HG03060 (cell line): ENCODE measurements at regions not wholly inside any gene's neighbourhood (a gene's known extent, or its start where the extent isn't known, plus 50 kb on each side); places are given as distances from the start of the nearest gene placed in this dataset.

ENCODE experiments used
- ATAC-seq: cut with Tn5 transposase; IDR thresholded peaks from one replicate; pipeline ENCODE4 v1.9.1; 2021; ENCODE audit warnings: low read depth, moderate number of reproducible peaks; ENCODE audit not compliant: unreplicated experiment

DNA sequence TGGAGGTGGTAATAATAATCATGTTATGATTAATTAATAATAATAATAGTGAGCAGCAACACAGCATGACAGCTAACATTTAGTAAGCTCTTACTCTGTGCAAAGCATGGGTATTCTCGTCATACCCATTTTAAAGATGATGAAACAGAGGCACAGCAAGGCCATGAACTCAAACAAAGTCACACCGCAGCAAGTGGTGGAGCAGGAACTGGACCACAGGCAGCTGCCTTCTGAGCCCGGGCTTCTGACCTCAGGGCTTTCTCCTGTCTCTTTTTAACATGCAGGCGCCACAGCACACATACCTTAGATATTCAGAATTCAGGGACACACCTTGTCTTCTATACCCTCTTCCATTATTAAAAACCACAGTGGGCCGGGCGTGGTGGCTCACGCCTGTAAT, 50.7 kb upstream of the SPATA12 start:
- ATAC-seq: no peak

DNA sequence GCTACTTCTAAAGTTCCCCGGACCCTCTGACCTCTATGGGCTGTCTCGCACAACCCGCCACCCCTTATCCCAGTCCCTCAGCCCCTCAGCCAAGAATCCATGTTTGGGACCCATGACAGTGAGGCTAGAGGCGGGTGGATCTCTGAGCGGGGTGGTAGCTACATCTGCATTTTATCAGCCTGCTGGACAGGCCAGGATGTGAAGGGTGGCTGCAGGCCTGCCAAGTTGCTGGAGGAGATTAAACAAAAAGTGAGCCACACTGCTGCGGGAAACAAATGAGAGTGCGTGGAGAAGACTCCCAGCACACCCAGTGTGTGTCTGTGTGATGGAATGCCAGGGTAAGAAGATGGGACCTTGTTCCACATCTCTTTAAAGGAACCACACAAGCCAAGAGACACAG, 51.1 kb upstream of the SPATA12 start:
- ATAC-seq: no peak

DNA sequence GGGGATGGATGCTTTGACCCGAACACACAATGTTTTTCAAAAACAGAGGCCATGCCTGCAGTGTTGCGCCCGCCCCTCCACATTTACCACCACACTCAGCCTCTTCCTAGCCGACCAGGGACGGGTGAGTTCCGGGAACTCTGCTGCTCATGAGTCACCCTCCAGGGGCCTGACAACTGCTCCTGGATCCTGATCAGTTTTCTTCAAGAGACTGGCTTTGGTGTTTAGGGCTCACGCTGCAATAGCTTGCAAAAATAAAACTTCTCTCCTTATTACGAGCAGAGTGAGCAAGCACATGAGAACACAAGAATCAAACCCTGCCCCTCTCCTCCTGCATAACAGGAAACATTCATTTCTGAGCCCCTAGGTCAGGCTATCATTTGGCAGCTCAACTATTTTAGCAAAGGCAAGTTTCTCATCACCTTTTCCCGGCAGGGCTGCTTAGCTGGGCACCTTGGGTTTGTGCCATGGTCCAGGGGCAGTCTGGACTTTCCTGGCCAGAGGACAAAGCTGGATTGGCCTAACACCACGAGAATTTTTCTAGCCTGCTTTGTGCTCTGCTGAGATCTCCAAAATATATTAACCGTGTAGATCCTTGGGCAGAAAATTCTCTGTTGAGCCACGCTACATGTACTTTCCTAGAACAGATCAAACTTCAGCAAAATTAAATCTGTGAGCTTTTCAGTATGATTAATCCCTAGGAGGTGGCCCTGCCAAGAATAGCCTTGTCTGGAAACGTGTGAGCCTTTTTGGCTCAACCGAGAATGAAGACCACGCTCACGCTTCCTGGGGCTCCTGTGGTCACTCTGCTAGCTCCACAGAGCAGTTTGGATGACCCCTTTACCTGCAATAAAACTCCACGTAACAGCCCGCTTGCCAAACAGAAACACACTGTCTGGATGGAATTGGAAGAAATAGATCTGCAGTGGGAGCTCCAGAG, 52.7 kb upstream of the SPATA12 start:
- ATAC-seq: no peak

DNA sequence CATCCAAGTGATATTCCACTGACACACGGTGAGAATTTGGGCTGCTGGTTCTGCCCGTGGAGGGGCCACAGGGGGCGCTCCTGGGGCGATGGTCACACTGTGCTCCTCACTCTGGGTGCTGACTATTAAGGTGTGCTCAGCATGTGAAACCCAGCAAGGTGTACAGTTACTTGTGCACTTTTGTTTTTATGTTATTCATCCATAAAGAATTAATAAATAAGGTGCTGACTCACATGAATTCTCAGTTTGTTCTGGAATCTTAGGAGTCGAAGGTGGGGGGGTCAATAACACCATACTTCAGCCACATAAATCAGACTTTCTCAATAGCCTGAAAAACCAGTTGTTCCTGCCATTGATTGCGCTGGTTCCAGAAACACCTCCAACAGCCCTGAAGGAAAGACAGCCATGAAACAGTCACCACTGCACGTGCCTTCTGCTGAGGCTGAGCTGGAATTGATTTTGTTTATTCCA, 53.5 kb upstream of the SPATA12 start:
- no peak for ATAC-seq

DNA sequence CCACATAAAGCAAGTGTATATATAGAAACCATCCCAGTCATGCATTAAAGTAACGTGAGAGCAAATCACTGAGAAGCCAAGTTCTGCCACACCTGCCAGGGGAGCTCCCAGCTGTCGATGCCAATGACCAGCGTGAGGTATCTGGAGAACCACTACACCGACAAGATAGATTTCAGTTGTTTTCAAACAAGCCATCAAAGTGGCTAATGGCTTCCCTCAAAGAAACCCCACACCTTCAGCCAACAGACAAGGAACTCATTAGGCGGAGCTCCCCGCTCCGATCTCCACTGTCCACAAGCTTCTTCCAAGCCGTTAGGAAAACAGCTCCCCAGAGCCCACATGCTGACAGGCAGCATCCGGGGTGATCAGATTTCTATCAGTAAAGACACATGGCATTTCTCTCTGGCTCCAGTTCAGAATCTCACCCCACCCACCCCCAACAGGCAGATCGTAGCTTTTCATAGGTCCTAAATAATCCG, 54.2 kb upstream of the SPATA12 start:
- no peak for ATAC-seq

DNA sequence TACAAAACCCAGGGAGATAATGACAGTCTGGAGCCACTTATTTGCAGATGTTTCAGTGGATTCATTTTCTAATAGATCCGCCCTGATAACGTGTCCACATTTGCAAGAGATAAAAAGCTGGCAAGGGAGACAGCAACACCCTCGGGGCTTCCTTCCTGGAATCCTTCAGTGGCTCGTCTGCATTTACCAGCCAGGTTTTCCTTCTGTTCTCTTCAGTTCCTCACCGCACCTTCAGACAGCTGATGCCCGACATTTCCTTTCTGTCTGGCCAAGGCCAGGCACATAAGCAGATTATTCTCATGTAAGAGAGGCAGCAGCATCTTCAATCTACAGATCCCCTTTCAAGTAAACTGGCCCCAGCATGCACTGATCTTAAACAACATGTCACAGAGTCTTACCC, 56.2 kb upstream of the SPATA12 start:
- no peak for ATAC-seq

DNA sequence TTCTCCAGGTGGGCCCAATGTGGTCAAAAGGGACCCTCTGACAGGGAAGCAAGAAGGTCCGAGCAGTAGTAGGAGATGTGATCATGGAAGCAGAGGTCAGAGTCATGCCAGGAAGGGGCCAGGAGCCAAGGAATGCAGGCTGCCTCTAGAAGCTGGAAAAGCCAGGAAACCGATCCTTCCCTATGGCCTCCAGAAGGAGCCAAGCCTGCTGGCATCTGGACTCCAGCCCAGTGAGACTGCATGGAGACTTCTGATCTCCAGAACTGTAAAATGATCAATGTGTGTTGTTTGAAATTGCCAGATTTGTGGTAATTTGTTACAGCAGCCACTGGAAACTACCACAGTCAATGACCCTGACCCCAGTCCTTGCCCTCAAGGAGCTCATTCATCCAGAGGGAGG, 56.8 kb upstream of the SPATA12 start:
- ATAC-seq: no peak

DNA sequence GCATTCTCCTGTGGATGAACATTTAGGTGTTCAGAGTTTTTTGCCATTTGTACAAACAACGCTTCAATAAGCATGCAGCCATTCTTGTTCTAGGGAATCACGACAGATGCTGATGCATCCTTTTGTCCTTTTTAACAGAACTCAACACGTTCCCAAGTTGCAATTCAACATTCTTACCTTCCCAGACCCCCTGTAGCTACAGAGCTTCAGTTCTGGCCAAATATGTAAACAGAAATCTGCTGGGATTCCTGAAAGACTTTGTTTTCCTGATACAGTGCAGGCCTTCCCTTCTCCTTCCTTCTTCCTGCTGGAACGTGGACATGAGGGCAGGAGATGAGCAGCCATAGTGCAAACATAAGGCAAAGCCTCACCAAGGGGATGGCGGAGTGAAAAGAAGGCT, 59.1 kb upstream of the SPATA12 start:
- ATAC-seq: no peak

DNA sequence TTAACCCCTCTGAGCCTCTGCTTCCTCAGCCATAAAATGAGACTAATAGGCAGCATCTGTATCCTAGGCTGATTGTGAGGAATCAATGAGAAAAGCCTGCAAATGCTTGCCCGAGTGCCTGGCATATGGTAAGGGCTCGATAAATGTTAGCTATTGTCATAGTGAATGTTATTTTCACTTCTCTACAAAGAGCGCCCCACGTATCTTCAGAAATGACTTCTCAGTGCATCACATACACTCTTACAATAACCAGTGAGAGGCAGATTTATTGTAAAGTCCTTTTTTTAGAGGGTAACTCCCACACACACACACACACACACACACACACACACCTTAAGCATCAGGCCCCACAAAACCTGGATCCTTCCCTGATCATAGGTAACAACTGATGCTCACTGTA, 60.5 kb upstream of the SPATA12 start:
- no peak for ATAC-seq

DNA sequence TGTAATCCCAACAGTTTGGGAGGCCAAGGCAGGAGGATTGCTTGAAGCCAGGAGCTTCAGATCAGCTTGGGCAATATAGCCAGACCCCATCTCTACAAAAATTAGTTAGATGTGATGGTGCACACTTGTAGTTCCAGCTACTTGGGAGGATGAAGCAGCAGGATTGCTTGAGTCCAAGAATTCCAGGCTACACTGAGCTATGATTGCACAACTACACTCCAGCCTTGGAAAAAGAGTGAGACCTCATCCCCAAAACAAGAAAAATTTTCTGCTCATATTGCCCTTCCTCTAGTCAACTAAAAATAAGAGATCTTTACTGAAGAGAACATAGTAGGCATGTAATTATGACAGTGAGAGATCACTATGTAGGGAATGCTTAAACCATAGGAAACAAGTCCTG, 60.9 kb upstream of the SPATA12 start:
- no peak for ATAC-seq

DNA sequence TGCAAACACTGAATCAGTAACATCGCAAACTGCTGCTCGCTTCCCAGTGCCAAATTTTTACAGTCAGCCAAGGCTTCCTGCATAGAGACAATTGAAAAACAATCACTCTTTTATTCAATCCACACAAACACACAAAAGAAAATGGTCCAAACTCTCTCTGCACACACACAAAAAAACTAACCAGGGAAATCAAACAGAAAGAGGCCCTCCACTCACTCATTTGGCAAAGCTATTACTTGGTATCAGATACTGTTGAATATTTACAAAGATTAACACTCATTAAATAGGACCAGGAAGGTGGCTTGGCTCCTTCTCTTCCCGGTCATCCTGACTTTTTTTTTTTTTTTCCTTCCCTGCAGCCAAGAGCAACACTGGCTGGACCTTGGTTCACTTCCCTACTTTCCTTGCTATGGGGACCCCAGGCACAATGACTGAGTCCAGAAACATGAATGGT, 62.4 kb upstream of the SPATA12 start:
- ATAC-seq: no peak

DNA sequence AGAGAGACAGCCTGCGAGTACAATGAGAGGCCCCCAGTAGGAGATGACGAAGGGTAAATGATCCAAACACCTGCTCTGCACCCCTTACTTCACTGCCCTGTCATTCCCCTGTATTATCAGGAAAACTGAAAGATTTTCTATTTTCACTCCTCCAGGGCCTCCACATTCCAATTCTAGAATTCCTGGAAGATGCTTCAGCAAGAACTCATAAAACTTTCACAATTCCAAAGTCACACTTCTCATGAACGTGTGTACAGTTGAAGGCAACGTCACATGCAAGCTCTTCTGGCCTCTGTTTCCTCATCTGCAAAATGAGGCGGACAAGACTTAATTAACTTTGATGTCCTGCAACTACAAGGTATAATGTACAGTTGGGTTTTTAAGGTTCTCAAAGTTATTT, 62.8 kb upstream of the SPATA12 start:
- no peak for ATAC-seq

DNA sequence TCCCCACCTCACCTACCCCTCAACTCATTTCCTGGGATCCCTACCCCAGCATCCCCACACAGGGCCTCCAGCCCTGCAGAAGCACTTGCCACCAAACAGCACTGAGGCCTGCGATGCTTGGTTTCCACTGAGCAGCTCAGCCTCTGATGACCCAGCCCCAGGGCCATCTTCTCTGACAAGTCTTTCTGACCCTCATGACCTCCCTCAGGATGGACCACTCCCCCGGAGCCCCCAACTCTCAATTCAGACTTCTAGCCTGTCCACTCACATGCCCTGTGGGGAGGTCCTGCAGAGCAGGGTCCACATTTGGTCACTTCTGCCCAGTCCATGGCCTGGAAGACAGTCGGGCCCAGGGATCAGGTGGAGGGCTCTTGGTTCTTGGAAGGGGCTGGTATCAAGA, 63.4 kb upstream of the SPATA12 start:
- no peak for ATAC-seq

DNA sequence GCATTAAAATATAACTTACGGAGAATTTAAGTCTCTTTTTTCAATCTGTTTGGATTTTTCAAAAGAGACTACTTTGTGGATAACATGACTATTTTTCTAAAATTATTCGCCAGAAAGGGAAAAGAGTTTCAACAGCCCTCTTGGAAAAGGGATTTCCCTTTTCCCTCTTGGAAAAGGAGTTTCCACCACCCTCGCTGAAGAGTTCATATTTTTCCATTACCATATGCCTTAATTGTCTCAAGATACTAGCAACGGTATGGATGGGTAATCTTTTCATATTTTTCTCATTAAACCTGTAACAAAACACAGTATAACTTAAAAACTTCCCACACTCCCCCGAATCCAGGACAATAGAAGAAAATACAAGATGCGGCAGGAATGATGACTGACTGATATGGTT, 66.1 kb upstream of the SPATA12 start:
- no peak for ATAC-seq

DNA sequence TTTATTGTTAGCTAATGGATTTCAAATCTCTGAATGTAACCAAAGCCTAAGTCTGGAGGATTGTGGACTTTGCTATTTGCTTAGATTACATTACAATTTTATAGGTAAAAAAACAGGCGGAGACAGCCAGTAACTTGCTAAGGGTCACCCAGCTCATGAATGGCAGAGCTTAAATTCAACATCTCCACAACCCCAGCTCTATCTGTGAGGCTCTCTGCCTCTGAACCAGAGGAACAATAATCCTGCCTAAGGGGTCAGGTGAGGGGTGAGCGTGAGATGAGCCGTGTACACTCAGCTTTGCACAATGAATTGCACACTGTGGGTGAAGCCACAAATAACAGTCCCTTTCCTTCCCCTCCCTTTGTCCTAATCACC, 69.8 kb upstream of the SPATA12 start:
- ATAC-seq: no peak

DNA sequence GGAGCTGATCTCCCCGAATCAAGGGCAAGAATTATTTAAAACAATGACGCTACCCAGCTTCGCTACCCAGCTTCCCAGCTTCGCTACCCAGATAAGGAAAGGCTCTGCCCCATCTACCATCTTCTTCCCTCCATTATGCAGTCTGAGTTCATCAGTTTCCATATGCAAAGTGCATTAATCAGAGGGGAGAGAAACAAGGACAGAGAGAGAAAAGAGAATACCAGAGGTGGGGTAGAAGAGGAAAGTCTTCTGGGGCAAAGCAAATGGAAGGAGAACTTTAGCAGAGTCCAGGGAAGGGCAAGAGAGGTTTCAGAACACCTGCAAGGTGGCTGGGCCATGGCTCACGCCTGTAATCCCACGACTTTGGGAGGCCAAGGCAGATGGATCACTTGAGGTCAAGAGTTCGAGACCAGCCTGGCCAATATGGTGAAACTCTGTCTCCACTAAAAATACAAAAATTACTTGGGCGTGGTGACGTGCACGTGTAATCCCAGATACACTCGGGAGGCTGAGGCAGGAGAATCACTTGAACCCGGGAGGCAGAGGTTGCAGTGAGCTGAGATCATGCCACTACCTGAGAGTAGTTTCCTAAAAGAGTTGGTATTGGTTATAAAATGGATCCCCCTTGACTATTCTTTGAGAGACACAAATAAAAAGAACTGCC, 70.4 kb upstream of the SPATA12 start:
- no peak for ATAC-seq

DNA sequence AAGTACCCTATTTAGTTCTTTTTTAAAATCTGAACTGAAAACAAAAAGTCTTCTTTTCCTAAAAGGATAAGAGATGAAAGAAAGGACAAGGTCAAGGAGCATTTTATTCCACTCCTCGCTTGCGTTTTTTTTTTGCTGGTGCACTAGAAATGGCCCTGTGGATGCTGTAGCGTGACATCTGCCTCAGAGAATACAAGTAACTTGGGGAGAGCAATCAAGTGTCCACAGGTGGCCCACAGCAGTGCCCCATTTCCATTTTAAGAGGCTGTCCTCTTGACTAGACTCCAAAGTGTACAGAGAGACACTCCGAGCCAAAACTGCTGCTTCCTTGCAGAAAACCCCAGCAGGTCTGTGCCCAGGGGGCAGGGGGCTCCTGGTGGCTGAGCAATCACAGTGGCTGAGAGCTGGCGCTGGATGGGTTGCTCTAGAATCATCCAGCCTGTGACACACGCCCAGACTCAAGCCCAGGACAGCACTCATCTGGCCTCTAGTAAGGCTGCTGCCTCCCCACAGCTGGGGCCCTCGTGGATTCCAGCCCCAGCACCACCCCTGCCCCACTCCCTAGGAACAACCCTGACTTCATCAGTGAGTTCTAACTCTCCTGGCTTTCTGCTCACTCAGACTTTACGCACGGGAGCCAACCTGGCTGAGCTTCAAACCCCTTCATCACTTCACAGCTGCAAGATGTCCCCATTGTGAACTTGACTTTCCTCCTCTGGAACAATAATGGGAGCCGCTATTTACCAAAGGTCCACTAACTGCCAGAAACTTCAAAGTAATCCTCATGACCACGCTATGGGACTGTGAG, 71.1 kb upstream of the SPATA12 start:
- ATAC-seq: no peak

DNA sequence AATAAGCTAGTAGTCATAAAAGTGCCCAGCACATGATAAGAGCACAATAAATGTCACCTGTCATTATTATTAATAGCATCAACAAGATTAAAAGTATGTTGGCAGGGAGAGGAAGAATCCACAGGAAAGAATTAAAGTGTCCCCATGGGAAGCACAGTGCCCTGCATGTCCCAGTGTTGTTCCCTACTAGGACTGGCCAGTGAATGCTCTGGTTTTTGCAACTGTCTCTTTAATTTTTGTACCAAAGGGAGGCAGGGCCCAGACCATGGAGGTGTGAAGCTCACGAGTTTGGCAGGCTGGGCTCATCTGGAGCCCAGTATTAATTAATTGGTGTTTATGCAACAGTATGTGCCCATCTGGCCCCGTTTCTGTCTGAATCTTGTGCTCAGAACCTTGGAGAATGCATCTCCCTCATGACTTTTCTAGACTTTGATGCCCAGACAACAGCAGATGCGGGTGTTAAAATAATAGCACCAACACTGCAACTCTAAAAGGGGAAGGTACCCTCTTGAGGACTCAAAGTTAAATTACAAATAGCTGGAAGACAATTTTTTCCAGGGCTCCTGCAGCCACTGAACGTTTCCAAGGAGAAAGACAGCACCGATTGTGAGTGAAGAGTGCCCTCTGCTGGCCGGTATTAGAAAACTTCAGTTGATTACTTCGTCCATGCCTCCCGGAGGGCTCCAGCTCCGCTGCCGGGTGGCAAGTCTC, 71.9 kb upstream of the SPATA12 start:
- ATAC-seq: no peak

DNA sequence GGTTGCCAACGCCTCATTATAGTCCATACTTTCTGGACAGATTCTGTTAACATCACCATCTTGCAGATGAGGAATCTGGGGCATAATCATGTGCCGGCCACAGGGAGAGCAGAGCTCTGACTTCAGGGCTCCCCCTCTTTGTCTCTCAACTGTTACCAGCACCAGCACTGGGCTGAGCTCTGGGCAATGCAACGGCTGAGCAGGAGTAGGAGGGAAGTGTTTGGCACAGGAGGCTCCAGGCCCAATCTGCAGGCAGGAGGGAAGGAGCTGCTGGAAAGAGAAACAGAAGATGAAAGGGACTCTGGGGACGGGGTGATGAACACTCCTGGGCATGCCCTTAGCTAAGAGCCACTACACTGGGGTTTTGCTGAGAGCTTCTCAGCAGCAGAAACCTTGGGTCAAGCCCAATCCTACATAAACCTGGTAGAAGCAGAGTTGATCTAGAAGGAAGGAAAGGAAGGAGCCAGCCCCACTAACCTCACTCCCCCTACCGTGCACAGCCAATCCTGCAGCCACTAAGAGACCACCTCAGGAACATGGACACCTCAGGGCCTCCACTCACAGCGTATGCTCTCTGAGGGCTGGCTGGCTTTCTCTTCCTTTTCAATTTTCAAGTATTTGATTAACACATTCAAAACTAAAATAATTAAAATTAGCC, 73.1 kb upstream of the SPATA12 start:
- ATAC-seq: no peak

DNA sequence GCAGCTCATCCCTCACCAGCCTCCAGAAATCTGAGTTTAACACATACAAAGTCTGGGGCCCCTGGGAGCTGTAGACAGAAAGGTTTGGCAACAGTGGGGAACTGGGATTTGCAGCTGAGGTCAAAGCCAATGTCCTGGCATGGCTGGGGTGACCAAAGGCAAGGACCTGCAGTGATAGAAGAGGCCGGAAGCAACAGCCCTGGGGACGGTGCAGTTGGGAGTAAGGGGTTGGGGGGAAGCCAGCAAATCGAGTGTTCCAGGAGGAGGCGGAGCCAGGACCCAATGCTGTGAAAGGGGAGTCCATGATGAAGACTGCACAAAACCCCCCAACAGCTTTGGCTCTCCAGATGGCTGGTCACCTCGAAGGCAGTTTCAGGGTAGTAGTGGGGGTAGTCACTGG, 74.1 kb upstream of the SPATA12 start:
- no peak for ATAC-seq
